ENCODE measurements at regions not wholly inside any gene's neighbourhood (a gene's known extent, or its start where the extent isn't known, plus 50 kb on each side); places are given as distances from the start of the nearest gene placed in this dataset.

DNA sequence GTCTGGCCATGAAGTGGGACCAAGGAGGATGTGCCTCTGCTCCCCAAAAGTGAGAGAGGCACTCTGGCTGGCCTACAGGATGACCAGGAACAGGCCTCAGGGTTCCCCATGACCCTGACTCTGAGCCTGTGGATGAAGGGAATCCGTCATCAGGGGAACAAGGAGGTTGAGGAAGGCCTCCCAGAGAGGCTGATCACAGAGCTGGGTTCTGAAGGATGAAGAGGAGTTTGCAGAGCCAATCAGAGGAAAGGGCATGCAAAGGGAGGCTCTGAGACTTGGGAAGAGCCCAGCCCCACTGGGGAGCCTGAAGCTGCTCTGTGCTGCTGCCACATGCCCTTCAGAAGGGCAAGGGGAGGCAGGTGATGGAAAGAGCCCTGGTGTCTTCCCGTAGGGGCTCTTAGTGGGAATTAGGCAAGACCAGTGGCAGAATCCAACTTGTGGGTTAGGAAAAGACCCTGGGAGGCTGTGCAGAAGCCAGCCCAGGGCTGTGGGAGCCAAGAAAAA, 141.3 kb upstream of the ID2 start:
- DNase-seq (ENCODE audit: low spot score) (peak; percentile 16), ATAC-seq (no peak)

DNA sequence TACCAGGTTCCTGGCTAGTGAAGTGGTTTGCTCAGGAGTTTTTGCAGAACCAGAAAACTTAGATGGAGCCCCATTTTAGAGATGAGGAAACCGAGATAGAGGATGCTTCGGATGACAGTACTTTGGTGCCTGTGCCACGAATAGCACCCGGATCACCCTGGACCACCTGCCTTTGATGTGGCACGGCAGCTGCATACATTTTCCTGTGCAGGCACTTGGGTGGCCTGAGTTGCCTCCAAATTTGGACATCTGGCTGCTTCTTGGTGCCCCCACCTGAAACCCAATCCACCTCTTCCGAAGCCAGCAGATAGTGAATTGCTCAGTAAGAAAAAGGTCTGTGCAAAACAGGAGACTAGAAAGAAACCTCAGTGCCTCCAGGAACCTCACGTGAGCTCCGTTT, 140.6 kb upstream of the ID2 start:
- DNase-seq (ENCODE audit: low spot score) = peak; percentile 18
- ATAC-seq = no peak

DNA sequence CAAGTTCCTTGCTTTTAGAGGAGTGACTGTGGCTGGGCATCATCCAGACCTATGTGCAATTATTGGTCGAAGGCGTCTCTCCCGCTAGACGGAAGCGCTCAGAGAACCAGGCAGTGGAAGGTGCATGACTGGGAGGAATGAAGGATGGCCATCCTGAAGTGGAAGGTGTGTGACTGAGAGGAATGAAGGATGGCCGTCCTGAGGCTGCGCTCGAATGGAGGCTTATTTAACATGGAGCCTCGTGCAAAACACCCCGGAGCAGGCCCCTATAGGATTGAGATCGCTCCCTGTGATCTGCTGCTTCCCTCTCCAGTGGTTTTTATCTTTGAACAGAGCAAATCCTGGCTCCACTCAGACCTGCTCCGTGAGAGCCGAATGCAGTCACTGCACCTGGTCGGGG, 140.2 kb upstream of the ID2 start:
- DNase-seq (ENCODE audit: low spot score) = peak; percentile 26
- no peak for ATAC-seq

DNA sequence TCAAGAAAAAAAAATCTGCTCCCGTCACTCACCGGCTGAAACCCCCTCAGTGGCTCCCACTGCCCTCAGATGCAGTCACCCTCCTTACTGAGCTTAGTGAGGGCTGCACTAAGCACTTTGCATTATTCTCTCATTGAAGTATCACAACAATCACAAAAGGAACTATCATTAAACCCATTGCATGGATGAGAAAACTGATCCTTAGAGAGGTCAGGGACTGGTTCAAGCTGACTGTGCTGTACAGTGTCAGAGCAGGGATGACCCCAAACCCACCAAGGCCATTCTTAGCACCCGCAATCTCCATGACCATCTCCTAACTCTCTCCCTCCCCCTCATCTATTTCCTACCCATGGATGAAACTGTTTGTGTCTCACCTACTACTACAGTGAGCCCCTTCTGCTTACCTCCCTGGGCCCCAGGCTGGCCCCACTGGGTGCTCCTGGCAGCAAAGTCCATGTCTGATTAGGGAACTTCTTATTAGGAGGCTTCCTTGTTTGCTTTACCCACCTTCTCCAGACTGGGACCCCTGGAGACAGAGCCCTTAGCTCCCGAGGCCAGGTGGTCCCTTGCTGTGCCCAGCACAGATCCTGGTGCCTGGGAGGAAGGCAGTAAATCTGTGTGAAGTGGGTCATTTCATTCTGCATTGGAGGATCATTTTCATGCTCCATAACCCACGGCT, 139.3 kb upstream of the ID2 start:
- ATAC-seq (no peak), DNase-seq (ENCODE audit: low spot score) (peak; percentile 38)

DNA sequence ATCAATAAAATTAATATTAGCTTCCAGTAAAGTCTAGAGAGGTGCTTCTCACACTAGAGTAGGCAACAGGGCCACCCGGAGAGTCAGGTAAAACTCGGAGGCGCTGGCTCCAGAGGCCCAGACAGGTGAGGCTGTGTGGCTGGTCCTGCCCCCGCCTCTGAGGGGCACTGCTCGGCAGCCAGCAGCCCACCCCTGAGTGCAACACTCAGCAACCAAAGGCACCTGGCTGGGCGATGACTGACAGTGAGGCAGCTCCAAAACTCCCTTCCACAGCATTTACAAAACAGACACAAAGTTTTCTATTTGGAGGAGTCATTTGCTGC, 138.8 kb upstream of the ID2 start:
- no peak for ATAC-seq
- peak; percentile 42 for DNase-seq (ENCODE audit: low spot score)

DNA sequence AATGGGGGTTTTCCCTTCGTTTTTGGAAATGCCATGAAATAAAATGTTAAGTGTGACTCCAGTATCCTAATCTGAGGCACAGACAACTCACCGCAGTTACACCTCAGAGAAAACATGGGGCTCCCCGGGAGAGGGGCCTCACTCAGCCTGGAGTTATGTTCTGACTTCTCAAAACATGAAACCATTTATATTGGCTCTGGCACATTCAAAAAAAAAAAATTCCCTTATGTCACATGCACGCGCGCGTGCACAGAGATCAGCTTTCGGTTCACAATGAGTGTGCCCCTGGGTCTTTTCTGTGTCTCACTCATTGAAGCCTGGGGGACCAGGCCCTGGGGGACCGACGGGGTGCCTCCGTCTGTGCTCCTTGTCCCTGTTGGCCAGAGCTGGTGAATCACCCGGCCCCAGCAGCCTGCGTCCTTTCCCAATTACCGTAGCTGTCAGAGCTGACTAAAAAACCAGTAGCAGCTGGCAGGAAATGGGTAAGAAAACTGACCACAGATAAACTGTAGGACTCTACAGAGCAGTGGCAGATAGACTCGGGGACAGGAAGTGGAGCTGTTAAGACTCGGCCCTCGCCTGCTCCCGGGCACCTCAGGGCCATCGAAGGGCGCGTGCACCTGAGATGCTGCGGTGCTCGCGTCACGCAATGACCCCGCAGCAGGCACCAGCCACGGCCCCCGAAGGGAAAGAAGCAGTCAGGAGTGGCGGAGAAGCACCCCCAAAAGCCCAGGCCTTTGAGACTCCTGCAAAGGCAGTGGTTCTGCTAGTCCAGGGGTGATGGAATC, 138.3 kb upstream of the ID2 start:
- ATAC-seq (peak; percentile 52), DNase-seq (ENCODE audit: low spot score) (peak; percentile 55)

DNA sequence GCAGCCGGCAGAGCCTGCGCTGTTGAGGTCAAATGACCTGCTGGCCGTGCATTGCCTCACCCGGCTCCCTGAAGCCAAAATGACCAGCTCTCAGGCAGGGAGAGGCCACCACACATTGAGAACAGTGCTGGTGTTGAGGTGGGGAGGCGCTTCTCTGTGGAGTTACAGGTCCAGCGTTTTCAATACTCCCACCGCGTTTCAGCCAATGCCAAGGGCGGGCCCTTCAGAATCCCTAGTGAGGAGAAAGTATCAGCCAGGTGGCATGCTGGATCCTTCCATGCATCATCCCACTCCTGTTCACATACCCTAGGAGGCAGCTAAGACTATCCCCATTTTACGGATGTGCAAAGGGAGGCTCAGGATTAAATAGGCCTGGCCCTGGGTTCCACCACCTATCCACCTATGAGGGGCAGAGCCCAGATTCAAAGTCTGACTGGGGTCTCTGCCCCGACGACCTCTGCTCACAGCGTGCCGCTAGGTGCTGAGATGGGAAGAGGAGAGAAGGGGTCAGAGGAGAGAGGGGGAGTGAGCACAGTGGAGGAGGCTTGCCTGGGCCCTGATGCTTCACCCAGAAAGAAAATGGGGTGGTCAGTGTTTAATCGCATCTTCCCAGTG, 137.6 kb upstream of the ID2 start:
- peak; percentile 40 for DNase-seq (ENCODE audit: low spot score)
- ATAC-seq = no peak

DNA sequence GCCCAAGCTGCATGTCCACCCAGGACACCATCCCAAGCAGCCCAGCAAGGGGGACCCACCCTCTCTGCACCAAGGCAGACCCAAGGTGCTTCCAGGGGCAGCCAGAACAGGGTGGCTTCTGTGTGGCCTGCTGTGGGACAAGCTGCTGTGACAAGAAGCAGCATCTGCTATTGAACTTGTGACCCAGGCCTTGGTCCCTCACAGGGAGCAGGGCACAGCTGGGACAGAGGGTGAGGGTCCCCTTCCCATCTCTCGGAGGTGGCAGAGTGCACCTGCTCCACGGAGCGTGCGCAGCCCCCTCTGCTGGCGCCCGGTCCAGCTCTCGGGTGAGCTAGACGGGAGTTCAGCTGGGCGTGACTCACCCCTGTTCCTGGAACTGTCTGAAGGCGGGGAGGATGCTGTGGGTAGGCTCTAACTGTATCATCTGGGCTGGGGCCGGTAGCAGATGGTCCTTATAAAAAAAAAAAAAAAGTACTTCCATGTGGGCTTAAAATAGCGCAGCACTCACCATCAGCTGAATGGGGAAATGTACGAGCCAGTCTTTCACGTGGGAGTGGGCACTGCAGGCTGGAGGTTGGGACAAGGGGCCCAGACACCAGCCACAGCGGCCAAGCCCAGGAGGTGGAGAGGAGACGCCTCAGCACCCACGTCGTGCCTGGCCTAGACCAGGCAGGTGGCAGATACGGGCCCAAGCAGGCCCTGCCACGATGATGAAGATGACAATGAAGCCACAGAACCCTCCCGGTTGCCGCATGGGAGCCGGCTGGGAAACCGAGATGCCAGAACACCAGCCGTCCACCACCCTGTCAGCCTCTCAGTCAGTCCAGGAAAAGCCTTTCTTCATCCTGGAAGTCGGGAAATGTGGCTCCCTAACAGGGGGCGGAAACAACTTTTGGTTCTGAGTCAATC, 136.8 kb upstream of the ID2 start:
- DNase-seq (ENCODE audit: low spot score) = peak; percentile 45
- peak; percentile 26 for ATAC-seq

DNA sequence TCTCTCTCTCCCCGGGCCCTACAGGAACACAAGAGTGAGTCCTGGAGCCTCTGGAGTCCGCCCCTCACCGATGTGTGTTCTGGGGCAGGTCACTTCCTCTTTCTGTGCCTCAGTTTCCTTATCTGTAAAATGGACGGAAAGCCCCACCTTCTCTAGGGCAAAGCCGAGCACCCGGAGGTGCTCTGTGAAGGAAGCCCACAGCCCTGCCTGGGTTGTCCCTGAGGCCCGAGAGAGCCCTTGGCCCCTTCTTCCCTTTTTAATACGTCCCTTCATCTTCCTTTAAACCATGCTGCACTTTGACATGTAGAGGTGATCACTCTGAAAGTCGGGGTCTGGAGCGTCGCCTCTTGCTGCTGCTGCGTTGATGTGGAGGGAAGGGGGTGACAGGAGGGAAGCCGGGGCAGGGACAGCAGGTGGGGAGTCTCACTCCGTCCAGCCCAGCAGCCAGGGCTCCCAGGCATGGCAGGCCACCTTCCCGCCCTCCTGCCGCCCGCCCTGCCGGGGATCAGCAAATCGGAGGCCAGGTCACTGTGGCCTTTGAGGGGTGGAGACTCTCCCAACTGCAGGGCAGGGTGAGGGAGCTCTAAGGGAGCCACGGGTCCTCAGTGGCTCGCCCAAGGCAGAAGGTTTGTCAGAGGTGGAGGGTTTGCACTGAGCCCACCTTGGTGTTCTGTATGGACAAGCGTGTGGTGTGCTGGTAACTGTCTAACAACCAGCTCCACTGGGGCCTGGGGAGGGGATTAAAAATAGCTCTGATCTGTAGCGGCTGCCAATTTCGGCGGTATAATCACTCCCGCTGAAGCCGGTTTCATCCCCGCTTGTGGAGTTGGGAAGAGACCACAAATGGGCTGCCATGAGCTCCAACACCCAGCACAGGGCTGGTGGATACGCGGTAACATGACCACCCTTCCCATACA, 135.9 kb upstream of the ID2 start:
- no peak for ATAC-seq
- peak; percentile 35 for DNase-seq (ENCODE audit: low spot score)

DNA sequence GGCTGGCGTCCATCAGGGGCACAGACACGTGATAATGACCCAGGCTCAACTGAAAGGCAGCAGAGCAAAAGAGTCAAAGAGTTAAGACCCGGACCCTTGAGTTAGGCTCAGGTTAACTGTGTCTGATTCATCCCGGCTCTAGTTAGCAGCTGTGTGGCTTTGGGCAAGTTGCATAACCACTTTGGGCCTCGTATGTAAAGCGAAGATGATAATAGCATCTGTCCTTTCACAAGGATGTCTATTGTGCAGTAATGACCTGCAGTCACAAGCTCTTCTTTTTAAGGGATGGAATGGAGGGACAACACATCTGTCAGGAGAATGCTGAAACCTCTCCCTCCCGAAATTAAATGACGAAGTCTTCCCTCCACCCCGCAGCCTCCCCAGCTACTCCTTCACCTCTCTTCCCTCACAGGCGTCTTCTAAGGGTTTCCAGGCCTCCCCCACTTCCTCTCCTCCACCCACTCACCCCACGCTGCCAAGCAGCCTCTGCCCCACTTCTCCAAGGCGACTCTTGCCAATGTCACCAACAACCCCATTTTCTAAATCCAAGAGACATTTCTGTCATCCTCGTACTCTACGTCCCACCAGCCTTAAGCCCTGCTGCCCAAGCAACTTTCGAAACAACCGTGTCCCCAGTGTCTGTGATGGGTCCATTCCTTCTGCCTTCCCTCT, 135.1 kb upstream of the ID2 start:
- DNase-seq (ENCODE audit: low spot score) = peak; percentile 34
- no peak for ATAC-seq

DNA sequence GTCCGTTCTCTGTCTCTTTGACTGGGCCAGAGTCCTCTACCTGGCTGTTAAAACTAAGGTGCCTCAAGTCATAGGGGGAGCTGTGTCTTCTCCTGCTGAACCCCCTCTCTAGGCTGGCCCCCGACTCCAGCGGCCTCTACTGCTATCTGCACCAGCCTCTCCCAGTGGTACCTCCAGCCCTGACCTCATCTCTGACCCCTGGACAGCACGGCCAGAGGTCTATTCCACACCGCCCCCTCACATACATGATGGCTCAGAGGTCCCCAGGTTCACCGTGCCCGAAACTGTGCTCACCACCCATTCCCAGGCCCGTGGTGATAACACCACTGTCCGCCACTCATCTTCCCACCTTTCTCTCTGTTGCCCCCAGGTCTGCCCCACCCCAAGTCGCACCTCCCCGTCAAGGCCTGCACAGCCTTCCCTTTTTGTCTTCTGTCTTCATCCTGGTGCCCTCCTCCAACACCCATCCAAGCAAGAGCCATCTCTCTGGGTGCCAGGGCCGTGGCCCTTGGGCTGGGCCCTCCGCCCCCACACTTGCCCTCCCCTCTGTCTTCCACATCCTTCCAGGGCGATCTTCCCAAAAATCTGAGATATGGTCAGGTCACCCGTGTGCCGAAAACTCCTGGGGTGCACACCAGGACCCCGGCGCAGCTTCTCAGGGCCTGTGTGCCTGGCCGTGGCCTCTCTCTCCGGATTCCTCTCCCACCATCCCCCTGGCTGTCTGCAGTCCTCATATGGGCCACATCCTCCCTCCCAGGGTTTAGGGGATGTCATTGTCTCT, 134.4 kb upstream of the ID2 start:
- DNase-seq (ENCODE audit: low spot score) = peak; percentile 41
- no peak for ATAC-seq

DNA sequence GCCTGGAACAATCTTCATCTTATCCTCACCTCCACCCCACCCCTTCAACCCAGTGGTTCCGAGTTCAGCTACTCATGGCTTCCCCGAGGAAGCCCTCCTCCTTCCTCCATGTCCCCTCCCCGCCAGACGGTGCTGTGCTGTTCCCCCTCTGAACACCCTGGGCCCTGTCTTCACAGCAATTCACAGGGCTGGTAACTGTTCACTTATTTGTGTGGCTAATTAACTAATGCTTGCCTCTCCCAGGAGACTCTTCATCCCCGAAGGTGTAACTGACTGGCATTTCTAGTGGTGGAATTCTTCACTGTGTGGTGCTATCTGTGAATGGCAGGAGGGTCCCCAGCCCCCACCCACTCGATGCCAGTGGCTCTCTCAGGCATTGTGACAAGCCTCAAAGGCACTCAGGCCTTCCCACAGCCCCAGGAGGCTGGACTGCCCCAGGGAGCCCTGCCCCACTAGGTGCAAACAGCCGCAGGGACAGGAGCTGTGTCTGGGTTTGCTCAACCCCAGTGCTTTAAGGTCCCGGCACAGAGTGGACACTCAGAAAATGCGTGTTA, 133.7 kb upstream of the ID2 start:
- peak; percentile 31 for DNase-seq (ENCODE audit: low spot score)
- no peak for ATAC-seq

DNA sequence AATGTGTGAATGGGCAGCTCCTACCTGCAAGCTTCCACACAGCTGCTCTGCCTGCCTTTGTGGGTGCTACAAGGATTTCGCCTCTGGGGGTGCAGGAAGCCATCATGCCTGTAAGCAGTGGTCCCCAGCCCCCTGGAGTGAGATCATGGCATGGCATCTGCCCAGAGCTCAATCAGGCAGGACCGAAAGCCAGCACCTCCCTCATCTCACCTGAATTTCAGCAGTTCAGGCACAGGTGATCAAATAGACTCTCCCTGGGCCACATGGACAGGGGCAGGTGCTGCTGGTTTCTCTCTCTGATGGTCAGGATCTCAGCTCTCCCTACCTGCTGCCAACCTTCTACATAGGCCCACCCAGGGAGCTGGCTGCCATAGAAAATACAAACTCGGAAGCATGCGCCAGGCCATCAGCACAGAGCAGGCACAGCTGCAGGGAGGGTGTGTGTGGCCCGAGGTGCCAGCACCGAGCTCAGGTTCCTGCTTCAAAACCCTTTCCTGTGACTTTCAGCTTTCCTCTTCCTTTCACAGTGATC, 133.2 kb upstream of the ID2 start:
- DNase-seq (ENCODE audit: low spot score) (peak; percentile 37), ATAC-seq (no peak)

DNA sequence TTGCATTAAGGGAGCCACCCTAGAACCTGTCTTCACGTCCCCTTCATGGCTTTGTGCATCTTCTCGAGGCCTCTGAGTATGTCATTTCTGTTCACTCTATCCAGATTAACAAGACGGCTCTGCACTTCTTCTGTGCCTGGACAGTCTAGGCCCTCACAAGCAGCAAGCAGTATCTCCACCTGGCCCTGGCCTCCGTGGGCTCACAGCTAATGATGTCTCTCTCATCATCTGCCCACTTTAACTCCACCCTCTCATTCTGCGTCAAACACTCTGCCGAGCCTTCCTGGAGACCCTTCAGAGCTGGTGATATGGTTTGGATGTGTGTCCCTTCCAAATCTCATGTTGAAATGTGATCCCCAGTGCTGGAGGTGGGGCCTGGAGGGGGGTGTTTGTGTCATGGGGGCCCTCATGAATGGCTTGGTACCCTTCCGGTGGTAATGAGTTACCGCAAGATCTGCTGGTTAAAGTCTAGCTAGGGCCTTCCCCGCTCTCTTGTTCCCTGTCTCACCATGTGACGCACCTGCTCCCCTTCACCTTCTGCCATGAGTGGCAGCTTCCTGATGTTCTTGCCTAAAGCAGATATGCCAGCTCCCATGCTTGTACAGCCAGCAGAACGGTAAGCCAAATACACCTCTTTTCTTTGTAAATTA, 132.5 kb upstream of the ID2 start:
- DNase-seq (ENCODE audit: low spot score) (peak; percentile 16), ATAC-seq (no peak)

DNA sequence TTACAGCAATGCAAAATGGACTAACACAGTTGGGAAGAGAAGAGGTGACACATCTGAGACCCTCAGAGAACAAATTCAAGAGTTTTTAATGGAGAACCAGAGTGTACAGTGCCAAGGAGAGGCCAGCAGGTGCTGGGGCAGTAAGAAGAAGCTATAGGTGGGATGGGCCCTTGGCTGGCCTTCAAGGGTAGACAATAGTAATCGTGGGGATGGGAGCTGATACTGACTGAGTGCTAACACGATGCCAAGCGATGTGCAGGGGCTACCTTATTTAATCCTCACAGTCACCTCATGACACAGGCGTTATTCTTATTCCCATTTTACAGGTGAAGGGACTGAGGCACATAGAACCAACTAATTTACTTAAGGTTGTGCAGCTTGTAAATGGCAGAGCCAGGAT, 131.9 kb upstream of the ID2 start:
- DNase-seq (ENCODE audit: low spot score) (peak; percentile 16), ATAC-seq (no peak)

DNA sequence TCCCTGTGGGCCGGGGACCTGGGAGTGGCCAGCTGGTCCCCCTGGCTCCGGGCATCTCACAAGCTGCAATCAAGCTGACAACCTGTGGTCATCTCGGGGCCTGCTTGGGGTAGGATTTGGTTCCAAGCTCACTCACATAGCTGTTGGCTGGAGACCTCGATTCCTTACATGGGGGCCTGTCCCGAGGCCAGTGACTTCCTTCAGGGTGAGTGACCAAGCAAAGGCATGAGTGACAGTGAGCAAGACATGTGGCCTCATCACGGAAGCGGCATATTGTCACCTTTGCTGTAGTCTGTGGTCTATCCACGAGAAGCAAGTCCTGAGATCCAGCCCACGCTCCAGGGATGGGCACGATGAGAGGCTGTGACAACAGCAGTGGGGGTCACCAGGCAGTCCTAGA, 131.4 kb upstream of the ID2 start:
- ATAC-seq = no peak
- peak; percentile 38 for DNase-seq (ENCODE audit: low spot score)

DNA sequence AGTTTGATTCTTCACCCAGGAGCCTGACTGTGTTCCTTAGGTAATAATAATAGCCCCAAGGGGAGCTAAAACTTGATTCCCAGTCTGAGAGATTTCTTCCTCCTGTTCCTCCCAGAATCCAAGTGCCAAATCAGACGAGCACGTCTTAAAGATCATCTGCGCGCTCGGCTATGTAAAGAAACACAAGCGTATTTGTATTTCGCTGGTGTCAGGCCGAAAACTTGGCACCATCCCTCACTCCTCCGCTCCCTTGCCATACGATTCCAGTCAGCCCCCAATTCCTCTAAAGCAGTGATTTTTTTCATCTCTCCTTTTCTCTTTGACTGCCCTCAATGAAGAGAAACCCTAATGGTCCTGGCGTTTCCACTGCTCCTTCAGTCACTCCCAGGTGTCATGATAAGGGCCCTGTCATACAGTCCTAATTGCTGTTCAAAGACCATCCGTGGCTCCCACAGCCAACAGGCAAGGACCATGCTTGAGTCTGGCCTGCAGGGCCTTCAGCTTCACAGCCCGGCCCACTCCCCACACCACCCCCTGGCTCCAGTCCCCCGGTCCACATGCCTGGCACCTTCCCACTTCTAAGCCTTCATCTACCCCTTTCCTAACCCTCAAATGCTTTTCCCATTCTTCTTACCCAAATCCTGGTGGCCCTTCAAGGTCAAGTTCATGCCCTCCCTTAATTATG, 130.8 kb upstream of the ID2 start:
- DNase-seq (ENCODE audit: low spot score) = peak; percentile 34

More for the DNA sequence above, 130.8 kb upstream of the ID2 start:
- ATAC-seq = no peak
